Hepatocyte (in vitro differentiated cells): ENCODE measurements at regions not wholly inside any gene's neighbourhood (a gene's known extent, or its start where the extent isn't known, plus 50 kb on each side); places are given as distances from the start of the nearest gene placed in this dataset.

ENCODE experiments used
- DNase-seq: peaks from one replicate; pipeline ENCODE4 v3.0.0-alpha.2; 2016; ENCODE audit warnings: low spot score
- H2AFZ ChIP-seq: fragments of 200-600 bp; sonication (generic); 2 replicates; pipeline ENCODE4 v1.6.0; 2016; ENCODE audit warnings: antibody characterized with exemption, mild to moderate bottlenecking
- H3K27ac ChIP-seq: fragments of 200-600 bp; sonication (generic); 2 replicates; pipeline ENCODE4 v1.5.1; 2016; ENCODE audit warnings: mild to moderate bottlenecking
- H3K27me3 ChIP-seq: fragments of 200-600 bp; sonication (generic); 2 replicates; pipeline ENCODE4 v1.6.1; 2016
- H3K36me3 ChIP-seq: fragments of 200-600 bp; sonication (generic); replicated peaks from 2 replicates; pipeline ENCODE4 v1.5.1; 2016; ENCODE audit warnings: low read depth; ENCODE audit not compliant: insufficient read depth
- H3K4me1 ChIP-seq: fragments of 200-600 bp; sonication (generic); 2 replicates; pipeline ENCODE4 v1.5.1; 2016; ENCODE audit warnings: mild to moderate bottlenecking, moderate library complexity; ENCODE audit not compliant: insufficient read depth
- H3K4me2 ChIP-seq: fragments of 200-600 bp; sonication (generic); 2 replicates; pipeline ENCODE4 v1.6.0; 2016
- H3K4me3 ChIP-seq: fragments of 200-600 bp; sonication (generic); 2 replicates; pipeline ENCODE4 v1.5.1; 2016; ENCODE audit warnings: mild to moderate bottlenecking
- H3K79me2 ChIP-seq: fragments of 200-600 bp; sonication (generic); 2 replicates; pipeline ENCODE4 v1.6.0; 2017; ENCODE audit warnings: mild to moderate bottlenecking
- H3K9me2 ChIP-seq: fragments of 200-600 bp; sonication (generic); replicated peaks from 2 replicates; pipeline ENCODE4 v1.6.0; 2017; ENCODE audit warnings: mild to moderate bottlenecking; ENCODE audit not compliant: insufficient read depth
- H3K9me3 ChIP-seq: fragments of 200-600 bp; sonication (generic); 2 replicates; pipeline ENCODE4 v1.5.1; 2016; ENCODE audit warnings: low read depth, mild to moderate bottlenecking
- H4K20me1 ChIP-seq: fragments of 200-600 bp; sonication (generic); 2 replicates; pipeline ENCODE4 v1.6.0; 2016; ENCODE audit warnings: mild to moderate bottlenecking; ENCODE audit not compliant: insufficient read depth, poor library complexity, severe bottlenecking
- CTCF ChIP-seq: fragments of 200-600 bp; sonication (generic); IDR thresholded peaks from 2 replicates; pipeline ENCODE4 v1.5.1; 2016; ENCODE audit warnings: antibody characterized with exemption, mild to moderate bottlenecking; ENCODE audit not compliant: poor library complexity
- EZH2 ChIP-seq: fragments of 200-600 bp; sonication (generic); IDR thresholded peaks from 2 replicates; pipeline ENCODE4 v1.6.1; 2016; ENCODE audit warnings: antibody characterized with exemption, mild to moderate bottlenecking, borderline replicate concordance
- EZH2phosphoT487 ChIP-seq: fragments of 200-600 bp; sonication (generic); IDR thresholded peaks from one replicate; pipeline ENCODE4 v1.6.1; 2018; ENCODE audit warnings: antibody characterized with exemption, mild to moderate bottlenecking, low read depth, moderate library complexity; ENCODE audit not compliant: unreplicated experiment, severe bottlenecking
- WGBS: methylation state at CpG from one replicate; pipeline ENCODE4 v1.1.6; 2016; ENCODE audit warnings: low lambda C conversion rate; ENCODE audit errors: missing lambda C conversion rate; 5-methylcytosine and 5-hydroxymethylcytosine counted together

GRCh38 chr11:106379265-106379664, 301.8 kb downstream of the AASDHPPT start:
- Histone ChIP-seq H2AFZ (no peak overlapping the region), H3K9me2 (no peaks in the 10 kb centered on the region), H3K79me2 (no peaks in the 10 kb centered on the region), H3K4me1 (no peaks in the 10 kb centered on the region), H3K9me3 (no peaks in the 10 kb centered on the region), H3K27ac (no peak overlapping the region), H3K4me2 (no peak overlapping the region), H4K20me1 (no peaks in the 10 kb centered on the region), H3K27me3 (no peaks in the 10 kb centered on the region), H3K4me3 (no peak overlapping the region), H3K36me3 (no peaks in the 10 kb centered on the region)
- WGBS, result 65% methylated on average over 2 of the region's 2 CpGs
- no peak for TF ChIP-seq CTCF
- no peak for DNase-seq

GRCh38 chr11:106379712-106380111, 302.2 kb downstream of the AASDHPPT start:
- WGBS, result 39% methylated on average over 1 of the region's 1 CpG

DNA sequence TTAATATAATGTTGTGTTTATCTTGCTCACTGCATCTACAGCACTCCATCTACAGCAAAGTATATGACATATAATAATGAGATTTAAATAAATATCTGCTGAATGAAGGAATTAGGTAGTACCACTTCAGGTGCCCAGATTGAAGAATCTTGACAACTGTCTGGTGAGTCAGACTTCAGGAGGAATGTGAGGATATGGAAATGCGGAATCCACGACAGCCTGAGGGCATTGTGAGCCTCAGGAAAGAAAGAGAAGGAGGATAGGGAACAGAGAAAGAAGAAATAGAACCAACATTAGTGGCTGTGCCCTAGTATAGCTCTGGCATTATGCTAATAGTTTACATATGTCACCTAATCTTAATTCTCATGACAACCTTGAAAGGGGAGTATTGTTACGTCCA, 304.4 kb downstream of the AASDHPPT start:
- H3K9me2 ChIP-seq, result no peaks in the 10 kb centered on the region
- H2AFZ ChIP-seq, result no peak overlapping the region
- WGBS, result 92% methylated on average over 3 of the region's 3 CpGs
- H3K4me2 ChIP-seq, result no peak overlapping the region
- no peaks in the 10 kb centered on the region for H3K9me3 ChIP-seq
- TF ChIP-seq EZH2phosphoT487, result no peak
- TF ChIP-seq CTCF, result no peak
- no peak for TF ChIP-seq EZH2
- no peak overlapping the region for H3K4me3 ChIP-seq
- H3K36me3 ChIP-seq, result no peaks in the 10 kb centered on the region
- H3K27me3 ChIP-seq, result no peaks in the 10 kb centered on the region
- no peak for DNase-seq
- H3K4me1 ChIP-seq, result no peaks in the 10 kb centered on the region
- no peak overlapping the region for H3K27ac ChIP-seq
- no peaks in the 10 kb centered on the region for H4K20me1 ChIP-seq
- no peaks in the 10 kb centered on the region for H3K79me2 ChIP-seq

More at GRCh38 chr11:106379712-106380111, 302.2 kb downstream of the AASDHPPT start:
- H3K4me1 ChIP-seq, result no peaks in the 10 kb centered on the region
- H3K36me3 ChIP-seq, result no peaks in the 10 kb centered on the region
- DNase-seq, result no peak
- H3K4me3 ChIP-seq, result no peak overlapping the region
- H3K4me2 ChIP-seq, result no peak overlapping the region
- H3K9me3 ChIP-seq, result no peaks in the 10 kb centered on the region
- H4K20me1 ChIP-seq, result no peaks in the 10 kb centered on the region
- H3K9me2 ChIP-seq, result no peaks in the 10 kb centered on the region
- H2AFZ ChIP-seq, result no peak overlapping the region
- H3K27me3 ChIP-seq, result no peaks in the 10 kb centered on the region
- H3K27ac ChIP-seq, result no peak overlapping the region
- TF ChIP-seq EZH2phosphoT487 (no peak), EZH2 (no peak), CTCF (no peak)
- no peaks in the 10 kb centered on the region for H3K79me2 ChIP-seq

DNA sequence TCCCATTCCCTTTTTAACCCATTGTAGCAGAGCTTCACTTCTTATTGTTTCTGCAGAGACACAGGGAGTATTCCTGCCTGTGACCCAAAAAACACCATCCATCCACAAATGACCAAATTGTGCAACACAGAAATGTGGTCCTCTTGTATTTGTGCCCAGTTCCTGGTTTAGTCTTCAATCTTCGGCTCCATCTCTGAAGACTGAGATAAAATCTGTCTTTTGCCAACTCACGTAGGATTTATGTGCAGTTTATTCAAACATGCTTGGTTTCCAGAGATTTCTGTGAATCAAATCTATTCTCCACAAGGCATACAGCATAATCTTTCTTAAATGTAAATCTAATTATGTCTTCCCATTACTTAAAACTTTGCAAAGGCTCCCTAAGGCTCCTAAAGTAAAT, 307.0 kb downstream of the AASDHPPT start:
- Histone ChIP-seq H3K79me2 (no peaks in the 10 kb centered on the region), H2AFZ (no peak overlapping the region), H3K9me2 (no peaks in the 10 kb centered on the region), H3K9me3 (no peaks in the 10 kb centered on the region), H3K4me2 (no peak overlapping the region), H3K4me3 (no peak overlapping the region), H3K27ac (no peak overlapping the region), H4K20me1 (no peaks in the 10 kb centered on the region), H3K36me3 (no peaks in the 10 kb centered on the region), H3K4me1 (no peaks in the 10 kb centered on the region), H3K27me3 (no peaks in the 10 kb centered on the region)
- DNase-seq, result no peak
- WGBS, result 76% methylated on average over 2 of the region's 2 CpGs
- TF ChIP-seq CTCF (no peak), EZH2phosphoT487 (no peak), EZH2 (no peak)
